Stimulated activated CD4-positive, alpha-beta T cell treated with anti-CD3 and anti-CD28 coated beads, Interleukin-1b, Interleukin-23, amount 100 ng/mL, for 48 hours (primary cell): ENCODE measurements at regions not wholly inside any gene's neighbourhood (a gene's known extent, or its start where the extent isn't known, plus 50 kb on each side); places are given as distances from the start of the nearest gene placed in this dataset.
A peak's percentile ranks its signal among the peaks of the same experiment; 100 is the strongest.
"Not testable (repeated sequence)": the region's sequence is repeated elsewhere in the genome, so short reads cannot be mapped to it uniquely, and the experiment has no call there.

ENCODE experiments used
- DNase-seq: peaks from one replicate; pipeline ENCODE4 v3.0.0-alpha.2; 2020

GRCh38 chr12:45490232-45490881, 239.1 kb upstream of the ARID2 start:
- DNase-seq: no peak

- DNase-seq: no peak
Measured at GRCh38 chr12:45494279-45494678, 235.2 kb upstream of the ARID2 start.

GRCh38 chr12:45498645-45499044, 230.9 kb upstream of the ARID2 start:
- DNase-seq: no peak

GRCh38 chr12:45502481-45503128, 226.9 kb upstream of the ARID2 start:
- no peak for DNase-seq

- DNase-seq: no peak
Measured at GRCh38 chr12:45503899-45504298, 225.6 kb upstream of the ARID2 start.

GRCh38 chr12:45504316-45505010, 225.0 kb upstream of the ARID2 start:
- DNase-seq: no peak

GRCh38 chr12:45509187-45509586, 220.3 kb upstream of the ARID2 start:
- DNase-seq: no peak

GRCh38 chr12:45509621-45510020, 219.9 kb upstream of the ARID2 start:
- DNase-seq: no peak

GRCh38 chr12:45517381-45517780, 212.1 kb upstream of the ARID2 start:
- DNase-seq: no peak

- peak; percentile 40 for DNase-seq
Measured at GRCh38 chr12:45518291-45519235, 210.9 kb upstream of the ARID2 start.

- DNase-seq: no peak
Measured at GRCh38 chr12:45522227-45522626, 207.3 kb upstream of the ARID2 start.

GRCh38 chr12:45526823-45527222, 202.7 kb upstream of the ARID2 start:
- not testable (repeated sequence) for DNase-seq

GRCh38 chr12:45532113-45532512, 197.4 kb upstream of the ARID2 start:
- DNase-seq: no peak

GRCh38 chr12:45535610-45536180, 193.8 kb upstream of the ARID2 start:
- DNase-seq: no peak

GRCh38 chr12:45536284-45536683, 193.2 kb upstream of the ARID2 start:
- no peak for DNase-seq

- no peak for DNase-seq
Measured at GRCh38 chr12:45540661-45541341, 188.7 kb upstream of the ARID2 start.

GRCh38 chr12:45543887-45544286, 185.6 kb upstream of the ARID2 start:
- DNase-seq: peak; percentile 52

- DNase-seq: no peak
Measured at GRCh38 chr12:45546545-45546944, 183.0 kb upstream of the ARID2 start.

- DNase-seq: no peak
Measured at GRCh38 chr12:45547132-45547531, 182.4 kb upstream of the ARID2 start.

- no peak for DNase-seq
Measured at GRCh38 chr12:45547822-45548221, 181.7 kb upstream of the ARID2 start.

- no peak for DNase-seq
Measured at GRCh38 chr12:45548426-45548825, 181.1 kb upstream of the ARID2 start.

GRCh38 chr12:45549337-45549902, 180.1 kb upstream of the ARID2 start:
- no peak for DNase-seq
